IPS-18c (cell line): ENCODE measurements at regions not wholly inside any gene's neighbourhood (a gene's known extent, or its start where the extent isn't known, plus 50 kb on each side); places are given as distances from the start of the nearest gene placed in this dataset.
"Not testable (repeated sequence)": the region's sequence is repeated elsewhere in the genome, so short reads cannot be mapped to it uniquely, and the experiment has no call there.

ENCODE experiments used
- H3K4me3 ChIP-seq: 2 replicates; pipeline ENCODE4 v1.7.0; 2013; ENCODE audit warnings: low read depth, mild to moderate bottlenecking, low read length, moderate library complexity; ENCODE audit not compliant: insufficient read depth
- H3K9me3 ChIP-seq: one replicate; pipeline ENCODE4 v1.6.1; 2013; ENCODE audit warnings: mild to moderate bottlenecking, low read length, moderate library complexity; ENCODE audit not compliant: control insufficient read depth, insufficient read depth

- Histone ChIP-seq H3K9me3 (no peaks in the 10 kb centered on the region), H3K4me3 (no peak overlapping the region)
Observed at GRCh38 chr18:22817844-22818243, 115.3 kb upstream of the RBBP8 start.

DNA sequence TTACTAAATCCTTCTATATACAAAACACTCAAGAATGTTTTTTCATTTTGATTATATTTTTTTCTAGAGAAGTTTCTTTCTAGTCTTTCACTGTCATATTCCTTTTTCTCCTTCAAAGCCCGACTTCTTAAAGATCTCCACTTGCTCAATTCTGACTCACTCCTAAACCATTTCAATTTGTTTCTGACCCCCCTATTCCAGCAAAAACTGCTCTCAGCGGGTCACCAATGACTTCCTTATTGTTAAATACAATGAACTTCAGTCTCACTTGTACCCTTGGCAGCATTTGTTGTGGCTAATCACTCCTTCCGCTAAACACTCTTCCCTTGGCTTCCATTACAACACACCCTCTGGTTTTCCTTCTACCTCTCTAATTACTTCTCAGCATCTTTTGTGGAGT lies 111.1 kb upstream of the RBBP8 start:
- H3K9me3 ChIP-seq: no peaks in the 10 kb centered on the region
- H3K4me3 ChIP-seq: no peak overlapping the region

DNA sequence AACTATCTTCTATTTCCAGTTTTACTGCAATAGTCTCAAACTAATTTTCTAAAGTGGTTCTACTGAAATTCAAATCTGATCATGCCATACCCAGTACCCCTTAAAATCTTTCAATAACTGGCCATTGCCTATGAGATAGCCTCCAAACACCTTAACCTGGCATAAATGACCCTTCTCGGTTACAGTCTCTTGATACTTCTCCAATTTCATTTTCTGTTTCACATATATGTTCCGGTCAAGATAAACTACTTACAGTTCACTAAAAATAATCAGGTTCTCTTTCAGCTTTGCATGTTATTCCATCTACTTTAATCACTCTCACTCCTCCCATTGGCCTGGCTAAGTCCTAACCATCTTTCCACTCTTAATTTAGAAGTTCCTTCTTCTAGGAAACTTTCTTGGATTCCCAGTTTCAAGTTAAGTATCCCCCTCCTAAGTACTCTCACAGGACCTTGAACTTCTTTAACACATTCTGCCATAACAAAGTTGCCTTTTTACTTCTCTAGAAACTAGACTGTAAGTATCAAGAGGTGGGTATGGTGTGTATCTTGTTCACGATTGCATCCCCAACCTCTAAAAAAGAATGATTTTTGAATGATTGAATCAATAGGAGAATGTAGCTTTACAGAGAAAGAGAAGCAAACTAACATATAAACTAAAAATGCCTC lies 110.2 kb upstream of the RBBP8 start:
- no peaks in the 10 kb centered on the region for H3K9me3 ChIP-seq
- no peak overlapping the region for H3K4me3 ChIP-seq

- Histone ChIP-seq H3K9me3 (no peaks in the 10 kb centered on the region), H3K4me3 (no peak overlapping the region)
Observed at GRCh38 chr18:22826726-22827125, 106.4 kb upstream of the RBBP8 start.

DNA sequence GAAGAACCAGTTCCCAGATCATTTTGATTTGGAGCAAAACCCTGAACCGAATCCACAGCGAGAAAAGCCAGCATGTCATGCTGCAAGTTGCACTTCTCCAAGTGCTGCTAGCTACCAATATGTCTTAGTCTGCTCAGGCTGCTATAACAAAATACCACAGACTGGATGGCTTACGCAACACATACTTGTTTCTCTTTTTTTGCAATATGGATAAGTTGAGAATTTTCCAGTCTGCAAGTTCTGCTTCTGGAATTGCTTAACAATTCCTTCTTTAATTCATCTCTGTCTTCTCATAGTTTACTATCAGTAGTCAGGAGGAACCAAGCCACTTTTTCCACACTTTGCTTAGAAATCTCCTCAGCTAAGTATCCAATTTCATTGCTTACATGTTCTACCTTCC lies 105.9 kb upstream of the RBBP8 start:
- Histone ChIP-seq H3K4me3 (no peak overlapping the region), H3K9me3 (no peaks in the 10 kb centered on the region)

DNA sequence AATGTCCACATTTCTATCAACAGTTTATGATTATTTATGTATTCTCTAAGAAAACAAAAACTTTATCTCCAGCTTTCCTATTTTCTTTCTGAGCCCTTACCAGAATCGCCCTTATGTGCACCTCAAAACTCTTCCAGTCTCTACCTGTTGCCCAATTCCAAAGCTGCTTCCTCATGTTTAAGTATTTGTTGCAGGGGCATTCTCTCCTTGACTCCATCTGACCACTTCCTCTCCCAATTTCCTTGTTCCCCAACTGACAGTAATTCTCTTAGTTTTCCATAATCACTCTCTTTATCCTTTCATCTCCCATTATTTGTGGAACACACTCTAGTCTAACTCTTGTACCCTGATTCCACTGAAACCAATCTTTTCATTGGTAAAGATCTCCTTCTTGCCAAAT lies 105.4 kb upstream of the RBBP8 start:
- no peaks in the 10 kb centered on the region for H3K9me3 ChIP-seq
- no peak overlapping the region for H3K4me3 ChIP-seq

DNA sequence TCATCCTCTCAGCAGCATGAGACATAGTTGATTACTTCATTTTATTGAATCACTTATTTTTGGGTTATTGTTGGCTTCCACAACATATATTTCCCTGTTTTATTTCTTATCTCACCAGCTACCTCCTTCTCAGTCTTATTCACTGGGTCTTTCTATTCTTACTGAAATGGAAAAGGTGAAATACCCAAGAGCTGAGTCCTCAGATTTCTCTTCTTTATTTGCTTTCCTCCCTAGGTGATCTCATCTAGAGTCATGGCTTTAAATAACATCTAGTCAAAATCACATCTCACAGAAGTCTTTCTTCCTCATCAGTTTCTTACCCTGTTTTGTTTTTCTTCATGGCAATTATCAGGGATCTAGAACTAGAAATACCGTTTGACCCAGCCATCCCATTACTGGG lies 105.0 kb upstream of the RBBP8 start:
- H3K4me3 ChIP-seq: no peak overlapping the region
- no peaks in the 10 kb centered on the region for H3K9me3 ChIP-seq

DNA sequence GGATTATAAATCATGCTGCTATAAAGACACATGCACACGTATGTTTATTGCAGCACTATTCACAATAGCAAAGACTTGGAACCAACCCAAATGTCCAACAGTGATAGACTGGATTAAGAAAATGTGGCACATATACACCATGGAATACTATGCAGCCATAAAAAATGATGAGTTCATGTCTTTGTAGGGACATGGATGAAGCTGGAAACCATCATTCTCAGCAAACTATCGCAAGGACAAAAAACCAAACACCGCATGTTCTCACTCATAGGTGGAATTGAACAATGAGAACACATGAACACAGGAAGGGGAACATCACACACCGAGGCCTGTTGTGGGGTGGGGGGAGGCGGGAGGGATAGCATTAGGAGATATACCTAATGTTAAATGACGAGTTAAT lies 104.5 kb upstream of the RBBP8 start:
- not testable (repeated sequence) for H3K9me3 ChIP-seq, H3K4me3 ChIP-seq

DNA sequence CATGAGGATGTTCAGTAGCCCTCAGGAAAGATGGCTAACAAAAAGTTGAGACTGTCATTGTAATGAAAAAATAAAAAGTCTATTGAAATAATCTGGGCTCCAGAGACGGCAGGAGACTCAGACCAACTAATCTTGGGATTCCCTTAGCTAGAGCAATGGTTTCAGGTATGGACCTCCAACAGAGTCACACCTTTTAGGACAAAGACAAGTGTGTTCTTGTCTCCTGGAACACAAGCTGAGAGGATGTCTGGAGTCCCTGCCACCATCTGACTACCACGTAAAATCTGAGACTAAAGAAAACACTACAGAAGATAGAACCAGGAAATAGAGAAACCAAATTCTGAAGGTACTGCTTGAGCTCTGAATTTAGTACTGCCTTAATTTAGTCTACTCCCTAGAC lies 103.3 kb upstream of the RBBP8 start:
- Histone ChIP-seq H3K9me3 (no peaks in the 10 kb centered on the region), H3K4me3 (no peak overlapping the region)

GRCh38 chr18:22830511-22830910 lies 102.6 kb upstream of the RBBP8 start:
- no peak overlapping the region for H3K4me3 ChIP-seq
- H3K9me3 ChIP-seq: no peaks in the 10 kb centered on the region

- H3K4me3 ChIP-seq: no peak overlapping the region
- H3K9me3 ChIP-seq: no peaks in the 10 kb centered on the region
Observed at GRCh38 chr18:22831441-22831904, 101.7 kb upstream of the RBBP8 start.

- H3K4me3 ChIP-seq: no peak overlapping the region
- H3K9me3 ChIP-seq: no peaks in the 10 kb centered on the region
Observed at GRCh38 chr18:22836932-22837331, 96.2 kb upstream of the RBBP8 start.

GRCh38 chr18:22838221-22838620 lies 94.9 kb upstream of the RBBP8 start:
- Histone ChIP-seq H3K9me3 (no peaks in the 10 kb centered on the region), H3K4me3 (no peak overlapping the region)

- no peak overlapping the region for H3K4me3 ChIP-seq
- H3K9me3 ChIP-seq: no peaks in the 10 kb centered on the region
Observed at GRCh38 chr18:22838639-22839277, 94.4 kb upstream of the RBBP8 start.

DNA sequence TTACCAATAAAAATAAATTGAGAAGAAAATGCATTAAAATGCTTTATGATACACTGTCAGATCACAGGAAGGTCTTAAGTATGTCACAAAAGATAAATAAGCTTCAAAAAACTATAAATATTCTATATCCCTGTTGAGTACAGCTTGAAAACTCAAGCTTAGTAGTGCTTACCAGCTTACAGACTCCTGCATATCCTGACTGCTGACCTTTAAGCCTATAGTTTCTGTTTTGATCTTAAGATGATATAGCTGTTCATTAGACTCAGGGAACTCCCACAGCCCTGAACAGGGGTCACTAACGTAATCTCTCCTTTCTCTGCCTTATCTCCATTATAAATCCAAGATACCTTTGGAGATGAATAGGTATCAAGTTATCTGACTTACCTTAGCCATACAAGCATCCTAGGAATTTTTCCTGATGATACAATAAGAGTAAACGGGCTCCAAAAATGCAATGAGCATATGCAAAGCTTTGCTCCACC lies 93.7 kb upstream of the RBBP8 start:
- H3K4me3 ChIP-seq: no peak overlapping the region
- H3K9me3 ChIP-seq: no peaks in the 10 kb centered on the region

DNA sequence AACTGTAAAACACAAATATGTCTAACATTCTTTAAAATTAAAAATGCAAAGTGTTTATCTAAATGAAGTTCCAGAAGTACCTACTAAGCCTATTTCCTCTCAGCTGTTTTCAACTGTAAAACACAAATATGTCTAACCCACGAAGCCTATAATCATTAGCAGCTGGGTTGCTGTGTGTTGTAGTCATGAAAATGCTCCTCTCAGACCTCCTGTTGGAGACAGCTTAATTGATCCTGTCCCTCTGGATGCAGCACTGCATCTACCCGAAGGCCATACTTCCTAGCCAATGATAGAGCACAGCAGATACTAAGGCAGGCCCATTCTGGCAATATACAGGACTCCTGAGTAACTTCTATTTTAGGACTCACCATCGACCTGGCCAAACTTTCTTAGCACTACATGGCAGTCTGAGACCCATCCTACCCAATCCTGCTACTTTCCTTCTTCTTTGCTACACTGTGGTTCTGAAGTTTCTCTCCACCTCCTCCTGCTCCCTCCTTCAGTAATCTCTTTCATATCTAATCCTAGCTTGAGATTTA lies 92.5 kb upstream of the RBBP8 start:
- no peak overlapping the region for H3K4me3 ChIP-seq
- no peaks in the 10 kb centered on the region for H3K9me3 ChIP-seq

DNA sequence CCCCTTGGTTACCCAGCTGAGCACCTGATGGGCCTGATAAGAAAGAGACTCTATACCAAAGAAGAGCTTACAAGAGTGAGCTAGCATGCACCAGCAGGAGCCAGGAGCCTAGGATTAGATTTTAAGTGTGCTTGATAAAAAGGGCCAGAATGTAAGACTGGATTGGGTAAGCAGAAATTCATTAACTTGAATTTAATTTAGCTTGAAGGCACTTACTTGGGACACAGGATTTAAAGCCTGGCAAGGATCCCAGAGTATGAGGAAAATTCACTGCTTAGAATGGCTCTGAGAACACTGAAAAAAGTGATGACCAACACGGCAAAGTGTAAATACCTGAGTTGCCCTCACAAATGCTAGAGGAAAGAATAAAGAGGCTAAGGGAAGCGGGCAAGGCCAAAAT lies 91.3 kb upstream of the RBBP8 start:
- no peak overlapping the region for H3K4me3 ChIP-seq
- H3K9me3 ChIP-seq: no peaks in the 10 kb centered on the region

DNA sequence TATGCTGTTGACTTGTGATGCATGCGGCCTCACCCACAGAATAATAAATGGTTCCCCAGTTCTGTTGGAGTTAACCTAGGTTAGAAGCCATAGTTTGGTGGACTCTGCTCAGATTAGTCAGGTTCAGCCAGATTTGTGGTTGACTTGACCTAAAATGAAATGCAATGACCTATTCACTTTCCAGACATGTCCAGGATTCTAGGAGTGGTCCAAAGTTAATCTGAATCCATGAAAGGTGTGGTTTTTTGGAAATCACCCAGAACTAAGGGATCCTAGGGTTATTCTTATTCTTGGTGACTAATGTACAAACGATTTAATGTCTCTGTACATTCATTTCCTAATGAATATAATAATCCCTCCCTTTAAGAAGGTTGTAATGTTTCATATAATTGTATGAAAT lies 88.9 kb upstream of the RBBP8 start:
- H3K4me3 ChIP-seq: no peak overlapping the region
- H3K9me3 ChIP-seq: no peaks in the 10 kb centered on the region
